ENCODE measurements at regions not wholly inside any gene's neighbourhood (a gene's known extent, or its start where the extent isn't known, plus 50 kb on each side); places are given as distances from the start of the nearest gene placed in this dataset.

- no peak for TF ChIP-seq CTCF (IDR thresholded peaks at IDR 0.05)
- no peak for TF ChIP-seq POLR2AphosphoS5 (IDR thresholded peaks at IDR 0.05; ENCODE audit: insufficient read depth in 1 of 2, low read depth in 1 of 2)
These were observed 155.0 kb upstream of the RHOBTB1 start for GRCh38 chr10:61098966-61099365.

Measured in vagina (tissue), 2 donors.